Germinal center (tissue), 1 donor: ENCODE measurements at regions not wholly inside any gene's neighbourhood (a gene's known extent, or its start where the extent isn't known, plus 50 kb on each side); places are given as distances from the start of the nearest gene placed in this dataset.
"Not testable (repeated sequence)": the region's sequence is repeated elsewhere in the genome, so short reads cannot be mapped to it uniquely, and the experiment has no call there.

ENCODE experiments used
- DNase-seq: peaks from one replicate; pipeline ENCODE4 v3.0.0; 2012; ENCODE audit warnings: mixed read lengths, low spot score

GRCh38 chr7:49100908-49101740, 176.8 kb downstream of the CDC14C start:
- DNase-seq = not testable (repeated sequence)

GRCh38 chr7:49102411-49102810, 178.1 kb downstream of the CDC14C start:
- no peak for DNase-seq

GRCh38 chr7:49111706-49112105, 187.4 kb downstream of the CDC14C start:
- no peak for DNase-seq

GRCh38 chr7:49112222-49112621, 187.9 kb downstream of the CDC14C start:
- no peak for DNase-seq

GRCh38 chr7:49112647-49113046, 188.3 kb downstream of the CDC14C start:
- DNase-seq = no peak

GRCh38 chr7:49119706-49120105, 195.4 kb downstream of the CDC14C start:
- DNase-seq = no peak

- DNase-seq = no peak
Observed at GRCh38 chr7:49125246-49125645, 200.9 kb downstream of the CDC14C start.

GRCh38 chr7:49127359-49127913, 203.1 kb downstream of the CDC14C start:
- no peak for DNase-seq

GRCh38 chr7:49137978-49138377, 213.6 kb downstream of the CDC14C start:
- DNase-seq = no peak

- no peak for DNase-seq
Observed at GRCh38 chr7:49150486-49150885, 226.1 kb downstream of the CDC14C start.

GRCh38 chr7:49151146-49151545, 226.8 kb downstream of the CDC14C start:
- DNase-seq = no peak

GRCh38 chr7:49158321-49158720, 234.0 kb downstream of the CDC14C start:
- no peak for DNase-seq

- no peak for DNase-seq
Observed at GRCh38 chr7:49159536-49159935, 235.2 kb downstream of the CDC14C start.

GRCh38 chr7:49166441-49166840, 242.1 kb downstream of the CDC14C start:
- DNase-seq = no peak

- no peak for DNase-seq
Observed at GRCh38 chr7:49172639-49173038, 248.3 kb downstream of the CDC14C start.

GRCh38 chr7:49174396-49174795, 250.0 kb downstream of the CDC14C start:
- DNase-seq = no peak

- no peak for DNase-seq
Observed at GRCh38 chr7:49187543-49188268, 263.4 kb downstream of the CDC14C start.

GRCh38 chr7:49228426-49229098, 304.2 kb downstream of the CDC14C start:
- DNase-seq = no peak

GRCh38 chr7:49229246-49229645, 304.9 kb downstream of the CDC14C start:
- no peak for DNase-seq

- DNase-seq = no peak
Observed at GRCh38 chr7:49243521-49243920, 319.2 kb downstream of the CDC14C start.

- no peak for DNase-seq
Observed at GRCh38 chr7:49244543-49244942, 320.2 kb downstream of the CDC14C start.

- no peak for DNase-seq
Observed at GRCh38 chr7:49245062-49245461, 320.7 kb downstream of the CDC14C start.

GRCh38 chr7:49247759-49248158, 323.4 kb downstream of the CDC14C start:
- DNase-seq = no peak
